ENCODE measurements at regions not wholly inside any gene's neighbourhood (a gene's known extent, or its start where the extent isn't known, plus 50 kb on each side); places are given as distances from the start of the nearest gene placed in this dataset.

GRCh38 chr4:11904117-11904535 is 475.4 kb upstream of the HS3ST1 start:
- no peak overlapping the region for H3K4me3 ChIP-seq (ENCODE audit: low read length)
- peak; percentile 91 for DNase-seq (ENCODE audit: low read depth)
- TF ChIP-seq CTCF (conservative IDR thresholded peaks at IDR 0.05; ENCODE audit: low read depth, low read length), result no peak

- DNase-seq (ENCODE audit: low read depth), result peak; percentile 35
- TF ChIP-seq CTCF (conservative IDR thresholded peaks at IDR 0.05; ENCODE audit: low read depth, low read length), result no peak
Measured at GRCh38 chr4:11901089-11901488, 472.4 kb upstream of the HS3ST1 start.

GRCh38 chr4:11900359-11900758 is 471.7 kb upstream of the HS3ST1 start:
- DNase-seq (ENCODE audit: low read depth), result no peak
- no peak for TF ChIP-seq CTCF (conservative IDR thresholded peaks at IDR 0.05; ENCODE audit: low read depth, low read length)
- H3K4me3 ChIP-seq (ENCODE audit: low read length), result no peak overlapping the region

More at GRCh38 chr4:11901089-11901488, 472.4 kb upstream of the HS3ST1 start:
- H3K4me3 ChIP-seq (ENCODE audit: low read length), result no peak overlapping the region

- no peak overlapping the region for H3K4me3 ChIP-seq (ENCODE audit: low read length)
- no peak for TF ChIP-seq CTCF (conservative IDR thresholded peaks at IDR 0.05; ENCODE audit: low read depth, low read length)
- DNase-seq (ENCODE audit: low read depth), result no peak
Measured at GRCh38 chr4:11898796-11899195, 470.1 kb upstream of the HS3ST1 start.

- no peak for TF ChIP-seq CTCF (conservative IDR thresholded peaks at IDR 0.05; ENCODE audit: low read depth, low read length)
- DNase-seq (ENCODE audit: low read depth), result no peak
- H3K4me3 ChIP-seq (ENCODE audit: low read length), result no peak overlapping the region
Measured at GRCh38 chr4:11895766-11896165, 467.1 kb upstream of the HS3ST1 start.

GRCh38 chr4:11894977-11895376 is 466.3 kb upstream of the HS3ST1 start:
- H3K4me3 ChIP-seq (ENCODE audit: low read length), result no peak overlapping the region
- no peak for TF ChIP-seq CTCF (conservative IDR thresholded peaks at IDR 0.05; ENCODE audit: low read depth, low read length)
- no peak for DNase-seq (ENCODE audit: low read depth)

- H3K4me3 ChIP-seq (ENCODE audit: low read length), result no peak overlapping the region
- TF ChIP-seq CTCF (conservative IDR thresholded peaks at IDR 0.05; ENCODE audit: low read depth, low read length), result no peak
- no peak for DNase-seq (ENCODE audit: low read depth)
Measured at GRCh38 chr4:11894221-11894620, 465.5 kb upstream of the HS3ST1 start.

Data from retinal pigment epithelial cell (primary cell).